ENCODE measurements at regions not wholly inside any gene's neighbourhood (a gene's known extent, or its start where the extent isn't known, plus 50 kb on each side); places are given as distances from the start of the nearest gene placed in this dataset.
"Not testable (repeated sequence)": the region's sequence is repeated elsewhere in the genome, so short reads cannot be mapped to it uniquely, and the experiment has no call there.

- DNase-seq (ENCODE audit: low read depth, low spot score) = no peak
Observed at GRCh38 chr12:87575906-87576305, 453.3 kb downstream of the C12orf50 start.

GRCh38 chr12:87566918-87567317 is 462.3 kb downstream of the C12orf50 start:
- DNase-seq (ENCODE audit: low read depth, low spot score) = not testable (repeated sequence)

GRCh38 chr12:87556985-87557384 is 472.2 kb downstream of the C12orf50 start:
- no peak for DNase-seq (ENCODE audit: low read depth, low spot score)

GRCh38 chr12:87531213-87531612 is 498.0 kb downstream of the C12orf50 start:
- DNase-seq (ENCODE audit: low read depth, low spot score) = not testable (repeated sequence)

- DNase-seq (ENCODE audit: low read depth, low spot score) = no peak
Observed at GRCh38 chr12:87529413-87529812, 499.8 kb downstream of the C12orf50 start.

- no peak for DNase-seq (ENCODE audit: low read depth, low spot score)
Observed at GRCh38 chr12:87520968-87521367, 508.2 kb downstream of the C12orf50 start.

GRCh38 chr12:87518481-87518880 is 510.7 kb downstream of the C12orf50 start:
- DNase-seq (ENCODE audit: low read depth, low spot score) = no peak

- no peak for DNase-seq (ENCODE audit: low read depth, low spot score)
Observed at GRCh38 chr12:87518036-87518435, 511.2 kb downstream of the C12orf50 start.

GRCh38 chr12:87513536-87514280 is 515.5 kb downstream of the C12orf50 start:
- peak; percentile 13 for DNase-seq (ENCODE audit: low read depth, low spot score)

GRCh38 chr12:87511371-87511770 is 517.8 kb downstream of the C12orf50 start:
- DNase-seq (ENCODE audit: low read depth, low spot score) = no peak

GRCh38 chr12:87509237-87509820 is 519.9 kb downstream of the C12orf50 start:
- peak; percentile 21 for DNase-seq (ENCODE audit: low read depth, low spot score)

GRCh38 chr12:87491598-87491997 is 537.6 kb downstream of the C12orf50 start:
- DNase-seq (ENCODE audit: low read depth, low spot score) = no peak

GRCh38 chr12:87491089-87491488 is 538.1 kb downstream of the C12orf50 start:
- no peak for DNase-seq (ENCODE audit: low read depth, low spot score)

GRCh38 chr12:87469295-87469694 is 559.9 kb downstream of the C12orf50 start:
- no peak for DNase-seq (ENCODE audit: low read depth, low spot score)

- no peak for DNase-seq (ENCODE audit: low read depth, low spot score)
Observed at GRCh38 chr12:87467936-87468335, 561.3 kb downstream of the C12orf50 start.

- no peak for DNase-seq (ENCODE audit: low read depth, low spot score)
Observed at GRCh38 chr12:87464565-87464964, 564.6 kb downstream of the C12orf50 start.

- DNase-seq (ENCODE audit: low read depth, low spot score) = no peak
Observed at GRCh38 chr12:87444039-87444438, 585.2 kb downstream of the C12orf50 start.

GRCh38 chr12:87441511-87441910 is 587.7 kb downstream of the C12orf50 start:
- DNase-seq (ENCODE audit: low read depth, low spot score) = no peak

GRCh38 chr12:87439990-87440827 is 589.0 kb downstream of the C12orf50 start:
- DNase-seq (ENCODE audit: low read depth, low spot score) = peak; percentile 21

GRCh38 chr12:87430444-87430843 is 598.8 kb downstream of the C12orf50 start:
- DNase-seq (ENCODE audit: low read depth, low spot score) = no peak

- no peak for DNase-seq (ENCODE audit: low read depth, low spot score)
Observed at GRCh38 chr12:87428701-87429277, 600.4 kb downstream of the C12orf50 start.

- DNase-seq (ENCODE audit: low read depth, low spot score) = no peak
Observed at GRCh38 chr12:87427770-87428169, 601.4 kb downstream of the C12orf50 start.

Data from smooth muscle cell of the brain vasculature (primary cell).